ENCODE measurements at regions not wholly inside any gene's neighbourhood (a gene's known extent, or its start where the extent isn't known, plus 50 kb on each side); places are given as distances from the start of the nearest gene placed in this dataset.

- TF ChIP-seq ZBTB11 (CRISPR knock-in tag; IDR thresholded peaks at IDR 0.05) = no peak
- TF ChIP-seq OTX1 (CRISPR knock-in tag; IDR thresholded peaks at IDR 0.05) = peak; percentile 75; the same call in 1 of the 2 replicates
- no peak for TF ChIP-seq RB1 (IDR thresholded peaks at IDR 0.05; ENCODE audit: low read depth)
- TF ChIP-seq ZNF354B (CRISPR knock-in tag; IDR thresholded peaks at IDR 0.05) = no peak
- TF ChIP-seq GTF2A2 (tag; IDR thresholded peaks at IDR 0.05) = no peak
- no peak for TF ChIP-seq ZBTB9 (CRISPR knock-in tag; IDR thresholded peaks at IDR 0.05)
- TF ChIP-seq ETV5 (CRISPR knock-in tag; IDR thresholded peaks at IDR 0.05; ENCODE audit: low read depth) = no peak
- no peak for TF ChIP-seq ATF7 (IDR thresholded peaks at IDR 0.05)
- peak; percentile 91 for TF ChIP-seq SMARCA5 (IDR thresholded peaks at IDR 0.05)
- TF ChIP-seq GTF2B (IDR thresholded peaks at IDR 0.05; ENCODE audit: extremely low read depth, insufficient read length) = no peak
- no peak for TF ChIP-seq TSHZ1 (CRISPR knock-in tag; IDR thresholded peaks at IDR 0.05)
- TF ChIP-seq ZNF436 (CRISPR knock-in tag; IDR thresholded peaks at IDR 0.05) = no peak
- no peak for TF ChIP-seq KLF13 (tag; IDR thresholded peaks at IDR 0.05; ENCODE audit: borderline replicate concordance, low read depth)
- no peak for TF ChIP-seq SLC30A9 (CRISPR knock-in tag; IDR thresholded peaks at IDR 0.05)
- no peak for TF ChIP-seq IRF2 (CRISPR knock-in tag; IDR thresholded peaks at IDR 0.05)
- no peak for TF ChIP-seq NCOA2 (IDR thresholded peaks at IDR 0.05; ENCODE audit: partially characterized antibody in 2 of 2)
- TF ChIP-seq ZBTB12 (CRISPR knock-in tag; IDR thresholded peaks at IDR 0.05) = no peak
- 0 out of 2 replicates have a peak, but pooled peaks have one; percentile 11 for TF ChIP-seq DDX20 (tag; IDR thresholded peaks at IDR 0.05; ENCODE audit: low read depth)
These were observed 134.5 kb downstream of the VEGFA start (continued) for GRCh38 chr6:43904311-43905123.

All from K562 (cell line).